HG02588 (cell line): ENCODE measurements at regions not wholly inside any gene's neighbourhood (a gene's known extent, or its start where the extent isn't known, plus 50 kb on each side); places are given as distances from the start of the nearest gene placed in this dataset.
"Not testable (repeated sequence)": the region's sequence is repeated elsewhere in the genome, so short reads cannot be mapped to it uniquely, and the experiment has no call there.

ENCODE experiments used
- ATAC-seq: cut with Tn5 transposase; IDR thresholded peaks from one replicate; pipeline ENCODE4 v1.9.1; 2021; ENCODE audit warnings: mild to moderate bottlenecking, moderate library complexity; ENCODE audit not compliant: unreplicated experiment

GRCh38 chr5:86482008-86482407 is 135.7 kb upstream of the COX7C start:
- ATAC-seq, result no peak

GRCh38 chr5:86493777-86494176 is 124.0 kb upstream of the COX7C start:
- no peak for ATAC-seq

GRCh38 chr5:86500947-86501346 is 116.8 kb upstream of the COX7C start:
- no peak for ATAC-seq

- ATAC-seq, result no peak
Observed at GRCh38 chr5:86507574-86507973, 110.2 kb upstream of the COX7C start.

- not testable (repeated sequence) for ATAC-seq
Observed at GRCh38 chr5:86510330-86510915, 107.3 kb upstream of the COX7C start.

GRCh38 chr5:86523718-86524117 is 94.0 kb upstream of the COX7C start:
- no peak for ATAC-seq

- no peak for ATAC-seq
Observed at GRCh38 chr5:86525622-86526021, 92.1 kb upstream of the COX7C start.

- ATAC-seq, result no peak
Observed at GRCh38 chr5:86526811-86527348, 90.9 kb upstream of the COX7C start.

GRCh38 chr5:86532429-86532828 is 85.3 kb upstream of the COX7C start:
- no peak for ATAC-seq

GRCh38 chr5:86536396-86536795 is 81.3 kb upstream of the COX7C start:
- ATAC-seq, result no peak

GRCh38 chr5:86542532-86542931 is 75.2 kb upstream of the COX7C start:
- ATAC-seq, result peak; percentile 66

- no peak for ATAC-seq
Observed at GRCh38 chr5:86546044-86546443, 71.7 kb upstream of the COX7C start.

GRCh38 chr5:86546582-86546981 is 71.2 kb upstream of the COX7C start:
- no peak for ATAC-seq

- no peak for ATAC-seq
Observed at GRCh38 chr5:86554638-86555037, 63.1 kb upstream of the COX7C start.

GRCh38 chr5:86557920-86558319 is 59.8 kb upstream of the COX7C start:
- no peak for ATAC-seq

- peak; percentile 59 for ATAC-seq
Observed at GRCh38 chr5:86565197-86565789, 52.4 kb upstream of the COX7C start.

- not testable (repeated sequence) for ATAC-seq
Observed at GRCh38 chr5:86566030-86566429, 51.7 kb upstream of the COX7C start.
